ENCODE measurements at regions not wholly inside any gene's neighbourhood (a gene's known extent, or its start where the extent isn't known, plus 50 kb on each side); places are given as distances from the start of the nearest gene placed in this dataset.

GRCh38 chr5:125004009-125004408 is 257.6 kb upstream of the ZNF608 start:
- Mint-ChIP-seq H3K27ac (no peak overlapping the region), H3K27me3 (ENCODE audit: insufficient read depth) (no peaks in the 10 kb centered on the region; the same call in 1 of the 2 replicates), H3K36me3 (ENCODE audit: low read depth) (no peaks in the 10 kb centered on the region), H3K9me3 (no peaks in the 10 kb centered on the region), H3K4me3 (no peak overlapping the region), H3K4me1 (ENCODE audit: low read depth) (no peaks in the 10 kb centered on the region)
- no peak for DNase-seq
- TF ChIP-seq, protein P1, sequence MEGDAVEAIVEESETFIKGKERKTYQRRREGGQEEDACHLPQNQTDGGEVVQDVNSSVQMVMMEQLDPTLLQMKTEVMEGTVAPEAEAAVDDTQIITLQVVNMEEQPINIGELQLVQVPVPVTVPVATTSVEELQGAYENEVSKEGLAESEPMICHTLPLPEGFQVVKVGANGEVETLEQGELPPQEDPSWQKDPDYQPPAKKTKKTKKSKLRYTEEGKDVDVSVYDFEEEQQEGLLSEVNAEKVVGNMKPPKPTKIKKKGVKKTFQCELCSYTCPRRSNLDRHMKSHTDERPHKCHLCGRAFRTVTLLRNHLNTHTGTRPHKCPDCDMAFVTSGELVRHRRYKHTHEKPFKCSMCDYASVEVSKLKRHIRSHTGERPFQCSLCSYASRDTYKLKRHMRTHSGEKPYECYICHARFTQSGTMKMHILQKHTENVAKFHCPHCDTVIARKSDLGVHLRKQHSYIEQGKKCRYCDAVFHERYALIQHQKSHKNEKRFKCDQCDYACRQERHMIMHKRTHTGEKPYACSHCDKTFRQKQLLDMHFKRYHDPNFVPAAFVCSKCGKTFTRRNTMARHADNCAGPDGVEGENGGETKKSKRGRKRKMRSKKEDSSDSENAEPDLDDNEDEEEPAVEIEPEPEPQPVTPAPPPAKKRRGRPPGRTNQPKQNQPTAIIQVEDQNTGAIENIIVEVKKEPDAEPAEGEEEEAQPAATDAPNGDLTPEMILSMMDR (IDR thresholded peaks at IDR 0.05) = no peak

- H3K27ac Mint-ChIP-seq = no peak overlapping the region
- H3K9me3 Mint-ChIP-seq = no peaks in the 10 kb centered on the region
- DNase-seq = no peak
- H3K36me3 Mint-ChIP-seq (ENCODE audit: low read depth) = no peaks in the 10 kb centered on the region
- no peak overlapping the region for H3K4me3 Mint-ChIP-seq
- H3K4me1 Mint-ChIP-seq (ENCODE audit: low read depth) = no peaks in the 10 kb centered on the region
- TF ChIP-seq, protein P1 (IDR thresholded peaks at IDR 0.05) = no peak
- no peaks in the 10 kb centered on the region; the same call in 1 of the 2 replicates for H3K27me3 Mint-ChIP-seq (ENCODE audit: insufficient read depth)
Observed at GRCh38 chr5:125005266-125005665, 258.8 kb upstream of the ZNF608 start.

GRCh38 chr5:125006011-125006685 is 259.7 kb upstream of the ZNF608 start:
- no peak overlapping the region for H3K27ac Mint-ChIP-seq
- H3K27me3 Mint-ChIP-seq (ENCODE audit: insufficient read depth) = no peaks in the 10 kb centered on the region; the same call in 1 of the 2 replicates
- H3K36me3 Mint-ChIP-seq (ENCODE audit: low read depth) = no peaks in the 10 kb centered on the region
- no peak overlapping the region for H3K4me3 Mint-ChIP-seq
- H3K4me1 Mint-ChIP-seq (ENCODE audit: low read depth) = no peaks in the 10 kb centered on the region
- no peaks in the 10 kb centered on the region for H3K9me3 Mint-ChIP-seq
- no peak for DNase-seq
- TF ChIP-seq, protein P1 (IDR thresholded peaks at IDR 0.05) = no peak

DNA sequence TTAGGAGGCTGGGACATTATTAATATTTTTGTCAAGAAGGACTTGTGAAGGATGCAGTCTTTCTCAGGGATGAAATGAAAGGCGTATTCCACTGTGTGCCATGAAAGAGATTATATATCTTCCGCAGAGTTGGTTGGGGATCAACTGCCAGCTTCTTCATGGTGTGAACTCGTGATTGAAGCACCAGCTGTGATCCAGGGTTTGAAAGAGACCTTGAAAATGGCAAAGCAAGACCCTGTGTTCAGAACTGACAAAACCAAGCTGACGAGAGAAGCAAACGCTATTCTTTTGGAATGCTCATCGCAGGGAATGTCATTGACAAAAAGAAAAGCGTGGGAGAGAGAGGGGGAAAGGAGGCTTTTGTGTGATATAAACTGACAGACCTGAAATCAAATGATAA is 263.9 kb upstream of the ZNF608 start:
- H3K36me3 Mint-ChIP-seq (ENCODE audit: low read depth) = no peaks in the 10 kb centered on the region
- H3K9me3 Mint-ChIP-seq = no peaks in the 10 kb centered on the region
- DNase-seq = no peak
- no peak overlapping the region for H3K27ac Mint-ChIP-seq
- no peaks in the 10 kb centered on the region for H3K27me3 Mint-ChIP-seq (ENCODE audit: insufficient read depth)
- TF ChIP-seq, protein P1 (IDR thresholded peaks at IDR 0.05) = no peak
- H3K4me1 Mint-ChIP-seq (ENCODE audit: low read depth) = no peaks in the 10 kb centered on the region
- no peak overlapping the region for H3K4me3 Mint-ChIP-seq

DNA sequence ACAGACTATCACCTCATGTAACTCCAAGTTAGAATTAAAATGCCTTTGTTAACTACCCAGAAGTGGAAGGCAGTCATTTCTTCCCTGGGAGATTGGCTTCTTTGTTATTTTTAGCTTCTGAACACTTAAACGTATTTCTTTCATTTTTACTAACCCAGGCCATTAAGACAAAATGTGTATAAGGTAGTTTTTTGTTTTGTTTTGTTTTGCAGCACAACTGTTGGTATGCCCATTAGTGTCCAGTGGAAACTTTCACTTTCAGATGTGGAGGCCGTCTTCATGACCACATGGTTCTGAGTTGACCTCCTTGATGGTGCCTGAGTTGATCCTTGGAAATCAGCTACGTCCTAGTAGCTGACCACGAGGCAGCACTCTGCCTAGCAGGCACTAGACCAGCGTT is 264.6 kb upstream of the ZNF608 start:
- H3K4me1 Mint-ChIP-seq (ENCODE audit: low read depth) = no peaks in the 10 kb centered on the region
- H3K27me3 Mint-ChIP-seq (ENCODE audit: insufficient read depth) = no peaks in the 10 kb centered on the region
- no peaks in the 10 kb centered on the region for H3K36me3 Mint-ChIP-seq (ENCODE audit: low read depth)
- H3K4me3 Mint-ChIP-seq = no peak overlapping the region
- no peak overlapping the region for H3K27ac Mint-ChIP-seq
- TF ChIP-seq, protein P1 (IDR thresholded peaks at IDR 0.05) = no peak
- no peak for DNase-seq
- H3K9me3 Mint-ChIP-seq = no peaks in the 10 kb centered on the region

Measured in HFFc6 (cell line).